ENCODE measurements at regions not wholly inside any gene's neighbourhood (a gene's known extent, or its start where the extent isn't known, plus 50 kb on each side); places are given as distances from the start of the nearest gene placed in this dataset.

GRCh38 chr1:195197116-195197515 lies 1411.1 kb downstream of the KCNT2 start:
- TF ChIP-seq GATA2 (IDR thresholded peaks at IDR 0.05; ENCODE audit: low read depth, low read length) (no peak), GATA3 (IDR thresholded peaks at IDR 0.05; ENCODE audit: low read depth, low read length) (no peak)

DNA sequence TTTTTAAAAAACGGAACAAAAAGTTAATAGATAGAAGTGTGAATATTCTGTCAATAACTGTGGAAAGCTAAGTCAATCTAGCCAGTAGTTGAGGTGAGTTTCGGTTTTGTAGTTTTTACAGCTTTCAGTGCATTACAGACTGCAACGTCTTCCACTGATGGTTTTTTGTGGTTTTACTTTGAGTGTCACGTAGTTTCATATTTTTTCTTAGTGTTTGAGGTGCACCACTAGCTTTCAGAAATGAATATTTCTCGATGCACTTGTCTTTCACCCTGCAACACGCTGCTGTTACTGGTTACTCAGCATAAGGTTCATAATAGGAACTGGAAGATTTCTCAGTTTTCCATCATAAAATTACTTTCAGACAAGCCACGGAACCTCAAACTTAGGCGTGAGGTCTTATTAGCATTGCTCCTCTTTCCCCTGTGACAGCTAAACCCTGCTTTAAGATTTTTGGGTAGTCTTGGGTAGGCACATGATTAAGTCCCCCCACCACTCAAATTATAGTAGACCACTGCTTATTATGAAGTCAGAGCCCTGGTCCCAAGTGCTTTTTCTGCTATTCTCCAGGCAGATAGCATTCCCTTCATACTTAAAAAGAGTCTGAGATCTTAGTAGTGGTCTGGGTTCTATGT lies 1412.7 kb downstream of the KCNT2 start:
- no peak for TF ChIP-seq GATA2 (IDR thresholded peaks at IDR 0.05; ENCODE audit: low read depth, low read length)
- no peak for TF ChIP-seq GATA3 (IDR thresholded peaks at IDR 0.05; ENCODE audit: low read depth, low read length)

GRCh38 chr1:195193134-195193533 lies 1415.1 kb downstream of the KCNT2 start:
- TF ChIP-seq GATA2 (IDR thresholded peaks at IDR 0.05; ENCODE audit: low read depth, low read length): no peak
- TF ChIP-seq GATA3 (IDR thresholded peaks at IDR 0.05; ENCODE audit: low read depth, low read length): no peak

DNA sequence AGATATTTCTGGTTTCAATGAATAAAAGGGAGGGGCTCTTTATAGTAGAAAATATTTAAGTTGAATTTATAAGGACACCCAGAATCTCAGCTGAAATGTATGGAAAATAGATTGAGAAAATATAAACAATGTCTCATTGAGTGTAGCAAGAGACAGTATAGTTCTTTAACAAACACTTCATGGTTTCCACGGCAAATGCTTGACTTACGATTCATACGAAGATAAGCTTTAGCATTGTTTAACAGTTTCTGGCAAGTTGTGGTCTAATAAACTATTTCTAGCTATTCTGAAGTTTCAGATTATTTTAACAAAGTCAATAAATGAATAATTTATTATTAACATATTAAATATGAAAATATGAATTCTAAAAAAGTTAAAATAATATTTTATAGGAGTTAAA lies 1419.4 kb downstream of the KCNT2 start:
- no peak for TF ChIP-seq GATA2 (IDR thresholded peaks at IDR 0.05; ENCODE audit: low read depth, low read length)
- TF ChIP-seq GATA3 (IDR thresholded peaks at IDR 0.05; ENCODE audit: low read depth, low read length): no peak

DNA sequence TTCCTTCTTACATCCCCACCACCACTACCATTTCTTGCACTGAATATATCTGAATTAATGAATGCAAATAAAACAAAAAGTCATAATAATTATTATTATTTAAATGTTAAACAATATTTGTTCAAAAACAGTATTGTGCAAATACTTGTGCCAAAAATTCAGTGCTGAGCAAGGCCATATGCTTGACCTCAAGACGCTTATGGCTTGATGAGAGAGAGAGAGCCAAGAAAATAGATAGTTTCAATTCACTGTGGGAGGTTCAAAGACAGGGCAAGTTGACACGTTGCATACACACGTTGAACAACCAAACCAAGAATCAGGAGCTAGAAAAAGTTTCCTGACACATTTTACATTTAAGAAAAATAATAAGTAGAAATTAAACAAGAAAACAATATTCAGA lies 1421.7 kb downstream of the KCNT2 start:
- no peak for TF ChIP-seq GATA3 (IDR thresholded peaks at IDR 0.05; ENCODE audit: low read depth, low read length)
- TF ChIP-seq GATA2 (IDR thresholded peaks at IDR 0.05; ENCODE audit: low read depth, low read length): no peak

DNA sequence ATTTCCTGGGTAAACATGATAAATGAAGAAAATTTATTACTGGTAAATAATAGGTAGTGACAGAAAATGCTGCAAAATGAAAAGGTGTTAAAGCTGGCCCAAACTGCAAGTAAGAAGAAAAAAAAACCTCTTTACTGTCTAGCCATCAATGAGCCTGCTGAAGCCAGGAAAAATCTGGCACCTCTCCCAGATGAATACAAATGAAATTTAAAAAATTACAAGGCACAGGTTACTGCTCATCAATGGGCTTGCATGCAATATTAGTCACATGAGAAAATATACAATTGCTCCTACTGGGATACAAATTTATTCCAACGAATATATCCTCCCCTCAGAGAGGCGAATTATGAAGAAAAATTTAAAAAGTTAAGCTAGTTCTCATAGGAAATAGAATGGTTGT lies 1422.5 kb downstream of the KCNT2 start:
- TF ChIP-seq GATA2 (IDR thresholded peaks at IDR 0.05; ENCODE audit: low read depth, low read length): no peak
- no peak for TF ChIP-seq GATA3 (IDR thresholded peaks at IDR 0.05; ENCODE audit: low read depth, low read length)

DNA sequence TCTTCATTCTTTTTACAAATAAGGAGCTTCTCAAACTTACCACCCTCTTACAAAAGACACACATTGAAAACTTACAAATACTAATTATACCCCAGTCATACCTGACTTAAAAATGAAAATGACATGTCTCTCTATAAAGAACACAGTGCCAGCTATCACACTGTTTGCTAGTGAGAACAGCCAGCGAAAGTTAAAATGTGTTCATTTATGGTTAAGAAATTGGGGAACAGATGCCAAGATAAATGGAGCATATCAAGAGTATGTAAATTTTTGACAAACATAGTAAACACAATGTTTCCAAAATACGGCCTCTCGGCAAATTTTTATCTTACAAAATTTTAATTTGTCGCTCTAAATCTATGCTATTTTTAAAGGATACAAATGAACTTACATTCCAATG lies 1422.9 kb downstream of the KCNT2 start:
- TF ChIP-seq GATA2 (IDR thresholded peaks at IDR 0.05; ENCODE audit: low read depth, low read length): no peak

GRCh38 chr1:195173753-195174152 lies 1434.5 kb downstream of the KCNT2 start:
- TF ChIP-seq GATA2 (IDR thresholded peaks at IDR 0.05; ENCODE audit: low read depth, low read length) (no peak), GATA3 (IDR thresholded peaks at IDR 0.05; ENCODE audit: low read depth, low read length) (no peak)

- no peak for TF ChIP-seq GATA2 (IDR thresholded peaks at IDR 0.05; ENCODE audit: low read depth, low read length)
Measured at GRCh38 chr1:195158091-195158490, 1450.1 kb downstream of the KCNT2 start.

DNA sequence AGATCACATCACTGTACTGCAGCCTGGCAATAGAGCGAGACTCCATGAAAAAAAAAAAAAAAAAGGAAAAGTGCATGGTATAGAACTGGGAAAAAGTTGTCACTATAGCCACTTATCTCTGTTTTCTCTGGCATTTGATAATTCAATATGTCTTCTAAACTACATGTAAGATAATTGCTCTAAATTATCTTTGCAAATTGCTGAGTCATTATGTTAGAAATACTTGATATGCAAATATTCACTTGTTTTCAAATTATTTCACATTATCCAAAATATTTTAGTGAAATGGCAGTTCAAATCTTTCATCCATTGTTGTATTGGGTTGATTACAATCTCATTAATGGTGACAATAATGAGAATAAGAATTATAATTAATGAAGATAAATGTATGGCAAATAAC lies 1455.1 kb downstream of the KCNT2 start:
- TF ChIP-seq GATA3 (IDR thresholded peaks at IDR 0.05; ENCODE audit: low read depth, low read length) (no peak), GATA2 (IDR thresholded peaks at IDR 0.05; ENCODE audit: low read depth, low read length) (no peak)

- no peak for TF ChIP-seq GATA2 (IDR thresholded peaks at IDR 0.05; ENCODE audit: low read depth, low read length)
- no peak for TF ChIP-seq GATA3 (IDR thresholded peaks at IDR 0.05; ENCODE audit: low read depth, low read length)
Measured at GRCh38 chr1:195150768-195151167, 1457.5 kb downstream of the KCNT2 start.

DNA sequence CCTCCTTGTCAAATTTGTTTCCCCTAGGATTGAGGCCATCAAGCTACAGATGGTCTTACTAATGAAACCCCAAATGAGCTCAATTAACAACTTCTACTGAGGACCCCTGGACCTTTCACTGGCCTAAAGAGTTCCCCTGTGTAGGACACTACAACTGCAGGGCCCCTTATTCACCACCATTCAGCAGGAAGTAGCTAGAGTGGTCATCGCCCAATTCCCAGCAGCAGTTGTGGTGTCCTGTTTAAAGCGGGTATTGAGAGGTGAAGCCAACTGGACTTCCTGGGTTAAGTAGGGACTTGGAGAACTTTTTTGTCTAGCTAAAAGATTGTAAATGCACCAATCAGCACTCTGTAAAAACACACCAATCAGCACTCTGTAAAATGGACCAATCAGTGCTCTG lies 1466.9 kb downstream of the KCNT2 start:
- TF ChIP-seq GATA3 (IDR thresholded peaks at IDR 0.05; ENCODE audit: low read depth, low read length) (no peak), GATA2 (IDR thresholded peaks at IDR 0.05; ENCODE audit: low read depth, low read length) (no peak)

GRCh38 chr1:195130598-195130997 lies 1477.6 kb downstream of the KCNT2 start:
- TF ChIP-seq GATA2 (IDR thresholded peaks at IDR 0.05; ENCODE audit: low read depth, low read length) (no peak), GATA3 (IDR thresholded peaks at IDR 0.05; ENCODE audit: low read depth, low read length) (no peak)

- TF ChIP-seq GATA3 (IDR thresholded peaks at IDR 0.05; ENCODE audit: low read depth, low read length) (no peak), GATA2 (IDR thresholded peaks at IDR 0.05; ENCODE audit: low read depth, low read length) (no peak)
Measured at GRCh38 chr1:195122497-195122896, 1485.7 kb downstream of the KCNT2 start.

- TF ChIP-seq GATA3 (IDR thresholded peaks at IDR 0.05; ENCODE audit: low read depth, low read length): no peak
- no peak for TF ChIP-seq GATA2 (IDR thresholded peaks at IDR 0.05; ENCODE audit: low read depth, low read length)
Measured at GRCh38 chr1:195113471-195113870, 1494.8 kb downstream of the KCNT2 start.

DNA sequence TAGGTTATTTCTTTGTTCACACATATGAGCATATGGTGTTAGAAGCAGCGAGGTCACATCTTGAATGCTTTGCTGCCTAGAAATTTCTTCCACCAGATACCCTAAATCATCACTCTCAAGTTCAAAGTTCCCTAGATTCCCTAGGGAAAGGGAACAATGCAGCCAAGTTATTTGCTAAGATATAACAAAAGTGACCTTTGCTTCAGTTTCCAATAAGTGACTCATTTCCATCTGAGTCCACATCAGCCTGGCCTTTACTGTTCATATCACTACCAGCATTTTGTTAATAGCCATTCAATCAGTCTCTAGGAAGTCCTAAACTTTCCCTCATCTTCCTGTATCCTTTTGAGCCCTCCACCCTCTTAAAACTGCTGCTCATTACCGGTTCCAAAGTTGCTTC lies 1502.5 kb downstream of the KCNT2 start:
- TF ChIP-seq GATA3 (IDR thresholded peaks at IDR 0.05; ENCODE audit: low read depth, low read length): no peak
- TF ChIP-seq GATA2 (IDR thresholded peaks at IDR 0.05; ENCODE audit: low read depth, low read length): no peak
